ENCODE measurements at regions not wholly inside any gene's neighbourhood (a gene's known extent, or its start where the extent isn't known, plus 50 kb on each side); places are given as distances from the start of the nearest gene placed in this dataset.

GRCh38 chr1:111556325-111557037 is 53.0 kb upstream of the ADORA3 start:
- DNase-seq (ENCODE audit: low read depth), result no peak

- DNase-seq (ENCODE audit: low read depth), result no peak
Observed at GRCh38 chr1:111559736-111560279, 56.4 kb upstream of the ADORA3 start.

- no peak for DNase-seq (ENCODE audit: low read depth)
Observed at GRCh38 chr1:111561328-111561727, 57.9 kb upstream of the ADORA3 start.

- peak; percentile 46 for DNase-seq (ENCODE audit: low read depth)
Observed at GRCh38 chr1:111563619-111564018, 56.0 kb upstream of the RAP1A start.

GRCh38 chr1:111565079-111565478 is 54.5 kb upstream of the RAP1A start:
- peak; percentile 81 for DNase-seq (ENCODE audit: low read depth)

GRCh38 chr1:111565968-111566367 is 53.6 kb upstream of the RAP1A start:
- DNase-seq (ENCODE audit: low read depth), result no peak

GRCh38 chr1:111568160-111568647 is 51.4 kb upstream of the RAP1A start:
- no peak for DNase-seq (ENCODE audit: low read depth)

Measured in GM04504 (cell line).